Memory B cell (primary cell): ENCODE measurements at regions not wholly inside any gene's neighbourhood (a gene's known extent, or its start where the extent isn't known, plus 50 kb on each side); places are given as distances from the start of the nearest gene placed in this dataset.

ENCODE experiments used
- ATAC-seq: fragments of 150-1000 bp; cut with Tn5 transposase; 2 replicates; pipeline ENCODE4 v1.10.0; 2021; ENCODE audit warnings: low read depth, mild to moderate bottlenecking, moderate library complexity
- DNase-seq, 2 donors: peaks; one replicate each; pipeline ENCODE4 v3.0.0; 2022; ENCODE audit warnings: low spot score in 2 of 2
- H3K27ac Mint-ChIP-seq: one replicate; pipeline ENCODE4 v1.8.0; 2022; ENCODE audit warnings: mild to moderate bottlenecking, moderate library complexity, mixed read lengths
- H3K27me3 Mint-ChIP-seq: one replicate; pipeline ENCODE4 v1.8.0; 2022; ENCODE audit warnings: mixed read lengths
- H3K36me3 Mint-ChIP-seq: one replicate; pipeline ENCODE4 v1.8.0; 2022; ENCODE audit warnings: mild to moderate bottlenecking, mixed read lengths
- H3K4me1 Mint-ChIP-seq: one replicate; pipeline ENCODE4 v1.8.0; 2022; ENCODE audit warnings: mixed read lengths
- H3K4me3 Mint-ChIP-seq: one replicate; pipeline ENCODE4 v1.8.0; 2022; ENCODE audit warnings: mild to moderate bottlenecking, moderate library complexity, mixed read lengths
- H3K9me3 Mint-ChIP-seq: one replicate; pipeline ENCODE4 v1.8.0; 2022; ENCODE audit warnings: mixed read lengths

- Mint-ChIP-seq H3K27me3 (no peaks in the 10 kb centered on the region), H3K9me3 (no peaks in the 10 kb centered on the region), H3K27ac (no peak overlapping the region)
These were observed 223.2 kb upstream of the ACTBL2 start for GRCh38 chr5:57705769-57706168.

GRCh38 chr5:57703721-57704120 lies 221.1 kb upstream of the ACTBL2 start:
- Mint-ChIP-seq H3K36me3 (no peaks in the 10 kb centered on the region), H3K4me1 (no peaks in the 10 kb centered on the region), H3K27ac (no peak overlapping the region), H3K9me3 (no peaks in the 10 kb centered on the region), H3K27me3 (no peaks in the 10 kb centered on the region), H3K4me3 (no peak overlapping the region)
- no peak for ATAC-seq
- DNase-seq, result no peak

More at GRCh38 chr5:57705769-57706168, 223.2 kb upstream of the ACTBL2 start:
- DNase-seq, result no peak
- no peak overlapping the region for H3K4me3 Mint-ChIP-seq
- no peaks in the 10 kb centered on the region for H3K4me1 Mint-ChIP-seq
- H3K36me3 Mint-ChIP-seq, result no peaks in the 10 kb centered on the region
- no peak for ATAC-seq

GRCh38 chr5:57700484-57700883 lies 217.9 kb upstream of the ACTBL2 start:
- Mint-ChIP-seq H3K9me3 (no peaks in the 10 kb centered on the region), H3K27ac (no peak overlapping the region), H3K4me1 (no peaks in the 10 kb centered on the region), H3K36me3 (no peaks in the 10 kb centered on the region), H3K4me3 (no peak overlapping the region), H3K27me3 (peaks cover 1% of the 10 kb centered on the region)
- no peak for DNase-seq
- ATAC-seq, result no peak

GRCh38 chr5:57700072-57700471 lies 217.5 kb upstream of the ACTBL2 start:
- H3K27me3 Mint-ChIP-seq, result peaks cover 1% of the 10 kb centered on the region
- no peak for ATAC-seq
- DNase-seq, result no peak
- H3K4me3 Mint-ChIP-seq, result no peak overlapping the region
- no peaks in the 10 kb centered on the region for H3K4me1 Mint-ChIP-seq
- no peaks in the 10 kb centered on the region for H3K36me3 Mint-ChIP-seq
- H3K27ac Mint-ChIP-seq, result no peak overlapping the region
- H3K9me3 Mint-ChIP-seq, result no peaks in the 10 kb centered on the region

- Mint-ChIP-seq H3K9me3 (no peaks in the 10 kb centered on the region), H3K27me3 (peaks cover 1% of the 10 kb centered on the region), H3K36me3 (no peaks in the 10 kb centered on the region), H3K4me3 (no peak overlapping the region), H3K27ac (no peak overlapping the region), H3K4me1 (no peaks in the 10 kb centered on the region)
- no peak for DNase-seq
- ATAC-seq, result no peak
These were observed 216.2 kb upstream of the ACTBL2 start for GRCh38 chr5:57698802-57699201.

GRCh38 chr5:57698086-57698485 lies 215.5 kb upstream of the ACTBL2 start:
- no peak overlapping the region for H3K4me3 Mint-ChIP-seq
- no peak for ATAC-seq
- no peaks in the 10 kb centered on the region for H3K9me3 Mint-ChIP-seq
- no peaks in the 10 kb centered on the region for H3K4me1 Mint-ChIP-seq
- no peaks in the 10 kb centered on the region for H3K36me3 Mint-ChIP-seq
- DNase-seq, result no peak
- no peak overlapping the region for H3K27ac Mint-ChIP-seq
- peaks cover 1% of the 10 kb centered on the region for H3K27me3 Mint-ChIP-seq

GRCh38 chr5:57696825-57697570 lies 214.4 kb upstream of the ACTBL2 start:
- H3K4me3 Mint-ChIP-seq, result no peak overlapping the region
- H3K36me3 Mint-ChIP-seq, result no peaks in the 10 kb centered on the region
- H3K27ac Mint-ChIP-seq, result no peak overlapping the region
- ATAC-seq, result no peak
- H3K27me3 Mint-ChIP-seq, result peaks cover 1% of the 10 kb centered on the region
- no peaks in the 10 kb centered on the region for H3K4me1 Mint-ChIP-seq
- no peak for DNase-seq
- no peaks in the 10 kb centered on the region for H3K9me3 Mint-ChIP-seq

GRCh38 chr5:57696389-57696769 lies 213.8 kb upstream of the ACTBL2 start:
- Mint-ChIP-seq H3K36me3 (no peaks in the 10 kb centered on the region), H3K9me3 (no peaks in the 10 kb centered on the region)

GRCh38 chr5:57695706-57696388 lies 213.2 kb upstream of the ACTBL2 start:
- Mint-ChIP-seq H3K36me3 (no peaks in the 10 kb centered on the region), H3K27ac (no peak overlapping the region)
- no peak for DNase-seq

More at GRCh38 chr5:57696389-57696769, 213.8 kb upstream of the ACTBL2 start:
- H3K27me3 Mint-ChIP-seq, result peaks cover 1% of the 10 kb centered on the region
- ATAC-seq (no peak), DNase-seq (no peak)
- H3K27ac Mint-ChIP-seq, result no peak overlapping the region
- H3K4me3 Mint-ChIP-seq, result no peak overlapping the region
- no peaks in the 10 kb centered on the region for H3K4me1 Mint-ChIP-seq

GRCh38 chr5:57695179-57695578 lies 212.6 kb upstream of the ACTBL2 start:
- no peaks in the 10 kb centered on the region for H3K9me3 Mint-ChIP-seq
- H3K27ac Mint-ChIP-seq, result no peak overlapping the region
- no peaks in the 10 kb centered on the region for H3K4me1 Mint-ChIP-seq
- no peak for DNase-seq
- H3K4me3 Mint-ChIP-seq, result no peak overlapping the region
- no peak for ATAC-seq
- peaks cover 1% of the 10 kb centered on the region for H3K27me3 Mint-ChIP-seq
- H3K36me3 Mint-ChIP-seq, result no peaks in the 10 kb centered on the region

More at GRCh38 chr5:57695706-57696388, 213.2 kb upstream of the ACTBL2 start:
- peaks cover 1% of the 10 kb centered on the region for H3K27me3 Mint-ChIP-seq
- no peaks in the 10 kb centered on the region for H3K4me1 Mint-ChIP-seq
- ATAC-seq, result no peak
- H3K9me3 Mint-ChIP-seq, result no peaks in the 10 kb centered on the region
- no peak overlapping the region for H3K4me3 Mint-ChIP-seq

GRCh38 chr5:57693488-57694305 lies 211.1 kb upstream of the ACTBL2 start:
- Mint-ChIP-seq H3K27me3 (peaks cover 1% of the 10 kb centered on the region), H3K27ac (no peak overlapping the region), H3K36me3 (no peaks in the 10 kb centered on the region), H3K4me1 (no peaks in the 10 kb centered on the region), H3K4me3 (no peak overlapping the region), H3K9me3 (no peaks in the 10 kb centered on the region)
- ATAC-seq (no peak), DNase-seq (no peak)

GRCh38 chr5:57692582-57693487 lies 210.2 kb upstream of the ACTBL2 start:
- ATAC-seq (no peak), DNase-seq (no peak)
- no peak overlapping the region for H3K27ac Mint-ChIP-seq
- no peaks in the 10 kb centered on the region for H3K4me1 Mint-ChIP-seq
- no peaks in the 10 kb centered on the region for H3K9me3 Mint-ChIP-seq
- no peaks in the 10 kb centered on the region for H3K36me3 Mint-ChIP-seq
- no peak overlapping the region for H3K4me3 Mint-ChIP-seq
- peaks cover 1% of the 10 kb centered on the region for H3K27me3 Mint-ChIP-seq

- H3K27me3 Mint-ChIP-seq, result peaks cover 1% of the 10 kb centered on the region
- no peaks in the 10 kb centered on the region for H3K9me3 Mint-ChIP-seq
- no peak for DNase-seq
- no peak overlapping the region for H3K4me3 Mint-ChIP-seq
- H3K4me1 Mint-ChIP-seq, result no peaks in the 10 kb centered on the region
- no peak overlapping the region for H3K27ac Mint-ChIP-seq
- ATAC-seq, result no peak
- H3K36me3 Mint-ChIP-seq, result no peaks in the 10 kb centered on the region
These were observed 208.1 kb upstream of the ACTBL2 start for GRCh38 chr5:57690724-57691123.
